WTC11 (cell line): ENCODE measurements at regions not wholly inside any gene's neighbourhood (a gene's known extent, or its start where the extent isn't known, plus 50 kb on each side); places are given as distances from the start of the nearest gene placed in this dataset.

ENCODE experiments used
- ATAC-seq: fragments of 200-7000 bp; cut with Tn5 transposase; 2 replicates; pipeline ENCODE4 v1.10.0; 2021; ENCODE audit warnings: mild to moderate bottlenecking, moderate library complexity
- CTCF ChIA-PET: fragments of 300-600 bp; sonication (Branson Sonifier 250); formaldehyde crosslinking; loops from one replicate; lab custom pipeline; 2021; ENCODE audit warnings: antibody characterized with exemption; lab: Charles Lee
- POLR2A ChIA-PET: fragments of 350-600 bp; sonication (Branson Sonifier 250); formaldehyde crosslinking; loops from one replicate; lab custom pipeline; 2021; ENCODE audit warnings: antibody characterized with exemption; lab: Charles Lee
- DNase-seq: peaks from one replicate; pipeline ENCODE4 v3.0.0; 2021; ENCODE audit warnings: low spot score
- H3K27ac Mint-ChIP-seq: 2 replicates; pipeline ENCODE4 v1.8.0; 2021; ENCODE audit warnings: mixed read lengths
- H3K27me3 Mint-ChIP-seq: 2 replicates; pipeline ENCODE4 v1.8.0; 2021; ENCODE audit warnings: low read depth, mild to moderate bottlenecking, moderate library complexity, mixed read lengths
- H3K36me3 Mint-ChIP-seq: 2 replicates; pipeline ENCODE4 v1.8.0; 2021; ENCODE audit warnings: mixed read lengths
- H3K4me1 Mint-ChIP-seq: 2 replicates; pipeline ENCODE4 v1.8.0; 2022; ENCODE audit warnings: mixed read lengths
- H3K4me3 Mint-ChIP-seq: 2 replicates; pipeline ENCODE4 v1.8.0; 2021; ENCODE audit warnings: mild to moderate bottlenecking, moderate library complexity, mixed read lengths
- H3K9me3 Mint-ChIP-seq: 2 replicates; pipeline ENCODE4 v1.8.0; 2021; ENCODE audit warnings: mixed read lengths
- ETV6 ChIP-seq: sonication (generic); formaldehyde crosslinking; IDR thresholded peaks from 2 replicates; pipeline ENCODE4 v1.8.1; 2022; ENCODE audit warnings: mild to moderate bottlenecking, missing genetic modification reagents
- GABPB1 ChIP-seq: sonication (generic); formaldehyde crosslinking; IDR thresholded peaks from 2 replicates; pipeline ENCODE4 v1.8.1; 2023; ENCODE audit warnings: mild to moderate bottlenecking, missing genetic modification reagents
- GRHL2 ChIP-seq: fragments of 250-450 bp; sonication (Bioruptor Pico); IDR thresholded peaks from 2 replicates; pipeline ENCODE4 v1.8.0; 2022; ENCODE audit warnings: mild to moderate bottlenecking, moderate library complexity; ENCODE audit not compliant: insufficient replicate concordance, severe bottlenecking
- JUN ChIP-seq: sonication (generic); formaldehyde crosslinking; IDR thresholded peaks from 2 replicates; pipeline ENCODE4 v1.8.0; 2023; ENCODE audit warnings: mild to moderate bottlenecking, missing genetic modification reagents
- NFE2L1 ChIP-seq: sonication (generic); formaldehyde crosslinking; IDR thresholded peaks from 2 replicates; pipeline ENCODE4 v1.8.1; 2023; ENCODE audit warnings: missing genetic modification reagents
- NR2C2 ChIP-seq: sonication (generic); formaldehyde crosslinking; IDR thresholded peaks from 2 replicates; pipeline ENCODE4 v1.8.0; 2022; ENCODE audit warnings: mild to moderate bottlenecking, missing genetic modification reagents
- NR3C1 ChIP-seq: sonication (generic); formaldehyde crosslinking; conservative IDR thresholded peaks from 2 replicates; pipeline ENCODE4 v1.8.1; 2023; ENCODE audit warnings: low read depth, mild to moderate bottlenecking, missing genetic modification reagents
- OVOL2 ChIP-seq: fragments of 250-450 bp; sonication (Bioruptor Pico); IDR thresholded peaks from 2 replicates; pipeline ENCODE4 v1.9.0; 2021; ENCODE audit warnings: mild to moderate bottlenecking, borderline replicate concordance
- PRRX2 ChIP-seq: fragments of 250-450 bp; sonication (Bioruptor Pico); IDR thresholded peaks from 2 replicates; pipeline ENCODE4 v1.8.0; 2021; ENCODE audit warnings: mild to moderate bottlenecking
- SOX15 ChIP-seq: fragments of 250-450 bp; sonication (Bioruptor Pico); IDR thresholded peaks from 2 replicates; pipeline ENCODE4 v1.9.0; 2021; ENCODE audit warnings: mild to moderate bottlenecking
- TCF7 ChIP-seq: sonication (generic); formaldehyde crosslinking; IDR thresholded peaks from 2 replicates; pipeline ENCODE4 v1.8.0; 2022; ENCODE audit warnings: mild to moderate bottlenecking, low read depth, missing genetic modification reagents, moderate library complexity
- TEAD1 ChIP-seq: sonication (generic); formaldehyde crosslinking; IDR thresholded peaks from 2 replicates; pipeline ENCODE4 v1.8.0; 2022; ENCODE audit warnings: mild to moderate bottlenecking, missing genetic modification reagents
- ZNF232 ChIP-seq: sonication (generic); formaldehyde crosslinking; IDR thresholded peaks from 2 replicates; pipeline ENCODE4 v1.8.0; 2022; ENCODE audit warnings: mild to moderate bottlenecking, missing genetic modification reagents
- ZNF416 ChIP-seq: fragments of 250-450 bp; sonication (Bioruptor Pico); IDR thresholded peaks from 2 replicates; pipeline ENCODE4 v1.9.0; 2021; ENCODE audit warnings: mild to moderate bottlenecking, inconsistent platforms
- TF ChIP-seq, protein P1 (sequence below): fragments of 250-450 bp; sonication (Bioruptor Pico); IDR thresholded peaks from 2 replicates; pipeline ENCODE4 v1.9.0; 2021; ENCODE audit warnings: mild to moderate bottlenecking
- TF ChIP-seq, protein P2 (sequence below): sonication (generic); formaldehyde crosslinking; IDR thresholded peaks from 2 replicates; pipeline ENCODE4 v1.8.0; 2023; ENCODE audit warnings: missing genetic modification reagents
- TF ChIP-seq, protein P3 (sequence below): sonication (generic); formaldehyde crosslinking; IDR thresholded peaks from 2 replicates; pipeline ENCODE4 v1.8.1; 2023; ENCODE audit warnings: mild to moderate bottlenecking, moderate library complexity, missing genetic modification reagents
- TF ChIP-seq, protein P4 (sequence below): sonication (generic); formaldehyde crosslinking; IDR thresholded peaks from 2 replicates; pipeline ENCODE4 v1.8.0; 2022; ENCODE audit warnings: mild to moderate bottlenecking, missing genetic modification reagents
- TF ChIP-seq, protein P5 (sequence below): sonication (generic); formaldehyde crosslinking; IDR thresholded peaks from 2 replicates; pipeline ENCODE4 v1.8.0; 2022; ENCODE audit warnings: mild to moderate bottlenecking, missing genetic modification reagents
- TF ChIP-seq, protein P6 (sequence below): sonication (generic); formaldehyde crosslinking; IDR thresholded peaks from 2 replicates; pipeline ENCODE4 v1.8.1; 2022; ENCODE audit warnings: missing genetic modification reagents, borderline replicate concordance
- TF ChIP-seq, protein P7 (sequence below): fragments of 250-450 bp; sonication (Bioruptor Pico); IDR thresholded peaks from 2 replicates; pipeline ENCODE4 v2.1.2; 2022; ENCODE audit warnings: mild to moderate bottlenecking, moderate library complexity
- TF ChIP-seq, protein P8 (sequence below): sonication (generic); formaldehyde crosslinking; IDR thresholded peaks from 2 replicates; pipeline ENCODE4 v1.8.1; 2023; ENCODE audit warnings: mild to moderate bottlenecking, missing genetic modification reagents, borderline replicate concordance

DNA sequence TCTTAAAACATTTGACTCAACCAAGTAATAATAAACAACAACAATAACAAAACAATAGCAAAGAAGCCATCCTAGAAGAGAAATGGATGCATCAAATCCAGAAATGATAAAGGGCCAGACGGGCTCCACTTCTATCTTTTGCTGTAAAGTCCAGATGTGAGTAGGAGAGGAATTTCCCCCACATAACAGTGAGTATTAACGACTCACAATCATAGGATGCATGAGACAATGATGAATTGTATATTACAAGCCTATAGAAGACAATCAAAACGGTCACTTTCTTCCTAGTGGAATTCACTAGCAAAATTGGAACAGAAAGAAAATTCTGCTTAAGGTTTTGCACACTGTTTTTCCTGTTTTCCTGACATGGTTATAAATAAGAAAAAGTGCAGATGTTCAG is 97.0 kb upstream of the PREP start (continued):
- TF ChIP-seq, protein P1, sequence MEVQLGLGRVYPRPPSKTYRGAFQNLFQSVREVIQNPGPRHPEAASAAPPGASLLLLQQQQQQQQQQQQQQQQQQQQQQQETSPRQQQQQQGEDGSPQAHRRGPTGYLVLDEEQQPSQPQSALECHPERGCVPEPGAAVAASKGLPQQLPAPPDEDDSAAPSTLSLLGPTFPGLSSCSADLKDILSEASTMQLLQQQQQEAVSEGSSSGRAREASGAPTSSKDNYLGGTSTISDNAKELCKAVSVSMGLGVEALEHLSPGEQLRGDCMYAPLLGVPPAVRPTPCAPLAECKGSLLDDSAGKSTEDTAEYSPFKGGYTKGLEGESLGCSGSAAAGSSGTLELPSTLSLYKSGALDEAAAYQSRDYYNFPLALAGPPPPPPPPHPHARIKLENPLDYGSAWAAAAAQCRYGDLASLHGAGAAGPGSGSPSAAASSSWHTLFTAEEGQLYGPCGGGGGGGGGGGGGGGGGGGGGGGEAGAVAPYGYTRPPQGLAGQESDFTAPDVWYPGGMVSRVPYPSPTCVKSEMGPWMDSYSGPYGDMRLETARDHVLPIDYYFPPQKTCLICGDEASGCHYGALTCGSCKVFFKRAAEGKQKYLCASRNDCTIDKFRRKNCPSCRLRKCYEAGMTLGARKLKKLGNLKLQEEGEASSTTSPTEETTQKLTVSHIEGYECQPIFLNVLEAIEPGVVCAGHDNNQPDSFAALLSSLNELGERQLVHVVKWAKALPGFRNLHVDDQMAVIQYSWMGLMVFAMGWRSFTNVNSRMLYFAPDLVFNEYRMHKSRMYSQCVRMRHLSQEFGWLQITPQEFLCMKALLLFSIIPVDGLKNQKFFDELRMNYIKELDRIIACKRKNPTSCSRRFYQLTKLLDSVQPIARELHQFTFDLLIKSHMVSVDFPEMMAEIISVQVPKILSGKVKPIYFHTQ (CRISPR knock-in tag): no peak
- no peak for TF ChIP-seq NFE2L1 (CRISPR knock-in tag)
- TF ChIP-seq ZNF416 (CRISPR knock-in tag): no peak
- TF ChIP-seq, protein P2, sequence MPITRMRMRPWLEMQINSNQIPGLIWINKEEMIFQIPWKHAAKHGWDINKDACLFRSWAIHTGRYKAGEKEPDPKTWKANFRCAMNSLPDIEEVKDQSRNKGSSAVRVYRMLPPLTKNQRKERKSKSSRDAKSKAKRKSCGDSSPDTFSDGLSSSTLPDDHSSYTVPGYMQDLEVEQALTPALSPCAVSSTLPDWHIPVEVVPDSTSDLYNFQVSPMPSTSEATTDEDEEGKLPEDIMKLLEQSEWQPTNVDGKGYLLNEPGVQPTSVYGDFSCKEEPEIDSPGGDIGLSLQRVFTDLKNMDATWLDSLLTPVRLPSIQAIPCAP (CRISPR knock-in tag): no peak
- TF ChIP-seq, protein P3, sequence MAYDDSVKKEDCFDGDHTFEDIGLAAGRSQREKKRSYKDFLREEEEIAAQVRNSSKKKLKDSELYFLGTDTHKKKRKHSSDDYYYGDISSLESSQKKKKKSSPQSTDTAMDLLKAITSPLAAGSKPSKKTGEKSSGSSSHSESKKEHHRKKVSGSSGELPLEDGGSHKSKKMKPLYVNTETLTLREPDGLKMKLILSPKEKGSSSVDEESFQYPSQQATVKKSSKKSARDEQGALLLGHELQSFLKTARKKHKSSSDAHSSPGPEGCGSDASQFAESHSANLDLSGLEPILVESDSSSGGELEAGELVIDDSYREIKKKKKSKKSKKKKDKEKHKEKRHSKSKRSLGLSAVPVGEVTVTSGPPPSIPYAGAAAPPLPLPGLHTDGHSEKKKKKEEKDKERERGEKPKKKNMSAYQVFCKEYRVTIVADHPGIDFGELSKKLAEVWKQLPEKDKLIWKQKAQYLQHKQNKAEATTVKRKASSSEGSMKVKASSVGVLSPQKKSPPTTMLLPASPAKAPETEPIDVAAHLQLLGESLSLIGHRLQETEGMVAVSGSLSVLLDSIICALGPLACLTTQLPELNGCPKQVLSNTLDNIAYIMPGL (CRISPR knock-in tag): no peak

DNA sequence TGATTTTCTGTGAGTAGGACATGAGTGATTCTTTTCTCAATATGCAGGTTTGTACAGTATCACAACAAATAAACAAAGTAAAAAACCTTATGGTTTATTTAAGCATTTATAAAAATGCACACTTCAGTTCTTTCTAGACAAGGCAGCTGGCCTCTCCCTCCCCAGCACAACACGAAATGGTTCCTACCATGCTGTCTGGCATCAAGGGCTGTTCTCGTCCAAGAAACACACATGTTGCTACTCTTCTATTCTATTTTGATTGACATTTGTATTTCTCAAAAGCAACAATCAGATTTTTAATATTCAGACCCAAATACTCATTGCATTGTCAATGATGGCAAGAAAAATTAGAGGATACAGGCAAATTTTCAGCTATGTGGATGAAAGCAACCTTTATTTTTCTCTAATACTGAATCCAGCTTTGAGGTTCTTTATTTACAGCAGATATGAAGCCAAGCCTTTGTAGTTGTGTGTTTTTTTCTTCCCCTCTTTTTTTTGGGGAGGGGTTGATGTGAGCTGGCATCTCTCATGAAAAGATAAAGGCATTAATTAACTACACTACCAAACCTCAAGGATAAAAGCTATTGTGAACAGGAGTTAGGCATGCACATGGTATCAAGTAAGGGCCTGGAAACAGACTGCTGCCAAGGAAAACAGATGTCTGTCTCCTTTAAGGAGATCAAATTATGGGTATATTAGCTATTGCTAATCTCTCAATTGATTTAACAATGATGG is 96.4 kb upstream of the PREP start:
- TF ChIP-seq, protein P4, sequence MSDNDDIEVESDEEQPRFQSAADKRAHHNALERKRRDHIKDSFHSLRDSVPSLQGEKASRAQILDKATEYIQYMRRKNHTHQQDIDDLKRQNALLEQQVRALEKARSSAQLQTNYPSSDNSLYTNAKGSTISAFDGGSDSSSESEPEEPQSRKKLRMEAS (CRISPR knock-in tag): no peak
- no peak for TF ChIP-seq TEAD1
- TF ChIP-seq JUN (CRISPR knock-in tag): no peak
- TF ChIP-seq, protein P5, sequence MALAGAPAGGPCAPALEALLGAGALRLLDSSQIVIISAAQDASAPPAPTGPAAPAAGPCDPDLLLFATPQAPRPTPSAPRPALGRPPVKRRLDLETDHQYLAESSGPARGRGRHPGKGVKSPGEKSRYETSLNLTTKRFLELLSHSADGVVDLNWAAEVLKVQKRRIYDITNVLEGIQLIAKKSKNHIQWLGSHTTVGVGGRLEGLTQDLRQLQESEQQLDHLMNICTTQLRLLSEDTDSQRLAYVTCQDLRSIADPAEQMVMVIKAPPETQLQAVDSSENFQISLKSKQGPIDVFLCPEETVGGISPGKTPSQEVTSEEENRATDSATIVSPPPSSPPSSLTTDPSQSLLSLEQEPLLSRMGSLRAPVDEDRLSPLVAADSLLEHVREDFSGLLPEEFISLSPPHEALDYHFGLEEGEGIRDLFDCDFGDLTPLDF (CRISPR knock-in tag): no peak
- TF ChIP-seq GRHL2: no peak
- no peak for TF ChIP-seq PRRX2 (CRISPR knock-in tag)
- TF ChIP-seq SOX15 (CRISPR knock-in tag): no peak
- TF ChIP-seq GABPB1 (CRISPR knock-in tag): no peak
- TF ChIP-seq TCF7 (CRISPR knock-in tag): no peak
- no peak for TF ChIP-seq ETV6 (CRISPR knock-in tag)
- TF ChIP-seq, protein P6, sequence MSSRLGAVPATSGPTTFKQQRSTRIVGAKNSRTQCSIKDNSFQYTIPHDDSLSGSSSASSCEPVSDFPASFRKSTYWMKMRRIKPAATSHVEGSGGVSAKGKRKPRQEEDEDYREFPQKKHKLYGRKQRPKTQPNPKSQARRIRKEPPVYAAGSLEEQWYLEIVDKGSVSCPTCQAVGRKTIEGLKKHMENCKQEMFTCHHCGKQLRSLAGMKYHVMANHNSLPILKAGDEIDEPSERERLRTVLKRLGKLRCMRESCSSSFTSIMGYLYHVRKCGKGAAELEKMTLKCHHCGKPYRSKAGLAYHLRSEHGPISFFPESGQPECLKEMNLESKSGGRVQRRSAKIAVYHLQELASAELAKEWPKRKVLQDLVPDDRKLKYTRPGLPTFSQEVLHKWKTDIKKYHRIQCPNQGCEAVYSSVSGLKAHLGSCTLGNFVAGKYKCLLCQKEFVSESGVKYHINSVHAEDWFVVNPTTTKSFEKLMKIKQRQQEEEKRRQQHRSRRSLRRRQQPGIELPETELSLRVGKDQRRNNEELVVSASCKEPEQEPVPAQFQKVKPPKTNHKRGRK (CRISPR knock-in tag): no peak
- TF ChIP-seq NR3C1 (CRISPR knock-in tag): no peak
- TF ChIP-seq, protein P7, sequence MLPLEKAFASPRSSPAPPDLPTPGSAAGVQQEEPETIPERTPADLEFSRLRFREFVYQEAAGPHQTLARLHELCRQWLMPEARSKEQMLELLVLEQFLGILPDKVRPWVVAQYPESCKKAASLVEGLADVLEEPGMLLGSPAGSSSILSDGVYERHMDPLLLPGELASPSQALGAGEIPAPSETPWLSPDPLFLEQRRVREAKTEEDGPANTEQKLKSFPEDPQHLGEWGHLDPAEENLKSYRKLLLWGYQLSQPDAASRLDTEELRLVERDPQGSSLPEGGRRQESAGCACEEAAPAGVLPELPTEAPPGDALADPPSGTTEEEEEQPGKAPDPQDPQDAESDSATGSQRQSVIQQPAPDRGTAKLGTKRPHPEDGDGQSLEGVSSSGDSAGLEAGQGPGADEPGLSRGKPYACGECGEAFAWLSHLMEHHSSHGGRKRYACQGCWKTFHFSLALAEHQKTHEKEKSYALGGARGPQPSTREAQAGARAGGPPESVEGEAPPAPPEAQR (CRISPR knock-in tag): no peak
- TF ChIP-seq ZNF232: no peak
- TF ChIP-seq NR2C2 (CRISPR knock-in tag): no peak
- TF ChIP-seq OVOL2 (CRISPR knock-in tag): no peak
- TF ChIP-seq, protein P8, sequence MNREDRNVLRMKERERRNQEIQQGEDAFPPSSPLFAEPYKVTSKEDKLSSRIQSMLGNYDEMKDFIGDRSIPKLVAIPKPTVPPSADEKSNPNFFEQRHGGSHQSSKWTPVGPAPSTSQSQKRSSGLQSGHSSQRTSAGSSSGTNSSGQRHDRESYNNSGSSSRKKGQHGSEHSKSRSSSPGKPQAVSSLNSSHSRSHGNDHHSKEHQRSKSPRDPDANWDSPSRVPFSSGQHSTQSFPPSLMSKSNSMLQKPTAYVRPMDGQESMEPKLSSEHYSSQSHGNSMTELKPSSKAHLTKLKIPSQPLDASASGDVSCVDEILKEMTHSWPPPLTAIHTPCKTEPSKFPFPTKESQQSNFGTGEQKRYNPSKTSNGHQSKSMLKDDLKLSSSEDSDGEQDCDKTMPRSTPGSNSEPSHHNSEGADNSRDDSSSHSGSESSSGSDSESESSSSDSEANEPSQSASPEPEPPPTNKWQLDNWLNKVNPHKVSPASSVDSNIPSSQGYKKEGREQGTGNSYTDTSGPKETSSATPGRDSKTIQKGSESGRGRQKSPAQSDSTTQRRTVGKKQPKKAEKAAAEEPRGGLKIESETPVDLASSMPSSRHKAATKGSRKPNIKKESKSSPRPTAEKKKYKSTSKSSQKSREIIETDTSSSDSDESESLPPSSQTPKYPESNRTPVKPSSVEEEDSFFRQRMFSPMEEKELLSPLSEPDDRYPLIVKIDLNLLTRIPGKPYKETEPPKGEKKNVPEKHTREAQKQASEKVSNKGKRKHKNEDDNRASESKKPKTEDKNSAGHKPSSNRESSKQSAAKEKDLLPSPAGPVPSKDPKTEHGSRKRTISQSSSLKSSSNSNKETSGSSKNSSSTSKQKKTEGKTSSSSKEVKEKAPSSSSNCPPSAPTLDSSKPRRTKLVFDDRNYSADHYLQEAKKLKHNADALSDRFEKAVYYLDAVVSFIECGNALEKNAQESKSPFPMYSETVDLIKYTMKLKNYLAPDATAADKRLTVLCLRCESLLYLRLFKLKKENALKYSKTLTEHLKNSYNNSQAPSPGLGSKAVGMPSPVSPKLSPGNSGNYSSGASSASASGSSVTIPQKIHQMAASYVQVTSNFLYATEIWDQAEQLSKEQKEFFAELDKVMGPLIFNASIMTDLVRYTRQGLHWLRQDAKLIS (CRISPR knock-in tag): no peak
- H3K27me3 Mint-ChIP-seq: no peaks in the 10 kb centered on the region; the same call in 1 of the 2 replicates
- DNase-seq (no peak), ATAC-seq (no peak)
- no peaks in the 10 kb centered on the region for H3K36me3 Mint-ChIP-seq
- no peak overlapping the region for H3K4me3 Mint-ChIP-seq
- H3K4me1 Mint-ChIP-seq: no peaks in the 10 kb centered on the region
- CTCF ChIA-PET: no interaction called here
- no peaks in the 10 kb centered on the region for H3K9me3 Mint-ChIP-seq
- no peak overlapping the region for H3K27ac Mint-ChIP-seq
- POLR2A ChIA-PET: no interaction called here
